ENCODE measurements at regions not wholly inside any gene's neighbourhood (a gene's known extent, or its start where the extent isn't known, plus 50 kb on each side); places are given as distances from the start of the nearest gene placed in this dataset.

- no peak for TF ChIP-seq CTCF (optimal IDR thresholded peaks at IDR 0.05 in 1 of 3, IDR thresholded peaks at IDR 0.05 in 1 of 3, conservative IDR thresholded peaks at IDR 0.05 in 1 of 3; ENCODE audit: extremely low read depth in 1 of 3, insufficient read depth in 2 of 3, low read length in 3 of 3)
- TF ChIP-seq EZH2 (IDR thresholded peaks at IDR 0.05; ENCODE audit: low read length): no peak
Observed at GRCh38 chr12:70994217-70994788, 73.8 kb upstream of the PTPRR start.

Measured in keratinocyte (primary cell).